ENCODE measurements at regions not wholly inside any gene's neighbourhood (a gene's known extent, or its start where the extent isn't known, plus 50 kb on each side); places are given as distances from the start of the nearest gene placed in this dataset.
"Not testable (repeated sequence)": the region's sequence is repeated elsewhere in the genome, so short reads cannot be mapped to it uniquely, and the experiment has no call there.

- DNase-seq, result not testable (repeated sequence)
These were observed 102.8 kb downstream of the ID4 start for GRCh38 chr6:19939926-19940325.

GRCh38 chr6:19943042-19943441 lies 105.9 kb downstream of the ID4 start:
- H3K27ac ChIP-seq, result no peak overlapping the region
- no peaks in the 10 kb centered on the region for H3K27me3 ChIP-seq
- no peak overlapping the region for H3K4me3 ChIP-seq
- DNase-seq, result no peak
- no peaks in the 10 kb centered on the region for H3K4me1 ChIP-seq
- H3K36me3 ChIP-seq, result no peaks in the 10 kb centered on the region
- H3K9me3 ChIP-seq (replicated peaks), result no peaks in the 10 kb centered on the region

More at GRCh38 chr6:19939926-19940325, 102.8 kb downstream of the ID4 start:
- not testable (repeated sequence) for H3K9me3 ChIP-seq (replicated peaks); H3K4me1 ChIP-seq; H3K4me3 ChIP-seq; H3K36me3 ChIP-seq; H3K27ac ChIP-seq; H3K27me3 ChIP-seq

GRCh38 chr6:19945843-19946358 lies 108.7 kb downstream of the ID4 start:
- no peak for DNase-seq
- H3K27ac ChIP-seq, result no peak overlapping the region

GRCh38 chr6:19949155-19949554 lies 112.0 kb downstream of the ID4 start:
- H3K4me1 ChIP-seq, result no peaks in the 10 kb centered on the region
- no peak overlapping the region for H3K4me3 ChIP-seq
- H3K27me3 ChIP-seq, result no peaks in the 10 kb centered on the region
- no peak overlapping the region for H3K27ac ChIP-seq
- no peaks in the 10 kb centered on the region for H3K36me3 ChIP-seq
- no peak for DNase-seq
- H3K9me3 ChIP-seq (replicated peaks), result no peaks in the 10 kb centered on the region

More at GRCh38 chr6:19945843-19946358, 108.7 kb downstream of the ID4 start:
- Histone ChIP-seq H3K9me3 (replicated peaks) (no peaks in the 10 kb centered on the region), H3K36me3 (no peaks in the 10 kb centered on the region), H3K4me1 (no peaks in the 10 kb centered on the region), H3K27me3 (no peaks in the 10 kb centered on the region), H3K4me3 (no peak overlapping the region)

GRCh38 chr6:19964115-19964514 lies 126.9 kb downstream of the ID4 start:
- Histone ChIP-seq H3K4me1 (no peaks in the 10 kb centered on the region), H3K27me3 (no peaks in the 10 kb centered on the region), H3K9me3 (replicated peaks) (no peaks in the 10 kb centered on the region), H3K4me3 (no peak overlapping the region), H3K36me3 (no peaks in the 10 kb centered on the region), H3K27ac (no peak overlapping the region)
- no peak for DNase-seq

- Histone ChIP-seq H3K27me3 (no peaks in the 10 kb centered on the region), H3K4me3 (no peak overlapping the region), H3K27ac (no peak overlapping the region), H3K9me3 (replicated peaks) (no peaks in the 10 kb centered on the region), H3K4me1 (no peaks in the 10 kb centered on the region), H3K36me3 (no peaks in the 10 kb centered on the region)
- DNase-seq, result no peak
These were observed 131.0 kb downstream of the ID4 start for GRCh38 chr6:19968201-19968600.

GRCh38 chr6:19972221-19972620 lies 135.1 kb downstream of the ID4 start:
- no peak overlapping the region for H3K4me3 ChIP-seq
- H3K36me3 ChIP-seq, result no peaks in the 10 kb centered on the region
- DNase-seq, result no peak
- H3K27me3 ChIP-seq, result no peaks in the 10 kb centered on the region
- no peaks in the 10 kb centered on the region for H3K9me3 ChIP-seq (replicated peaks)
- H3K27ac ChIP-seq, result no peak overlapping the region
- no peaks in the 10 kb centered on the region for H3K4me1 ChIP-seq

- H3K4me1 ChIP-seq, result no peaks in the 10 kb centered on the region
- no peak overlapping the region for H3K27ac ChIP-seq
- no peak for DNase-seq
- H3K9me3 ChIP-seq (replicated peaks), result no peaks in the 10 kb centered on the region
- H3K36me3 ChIP-seq, result no peaks in the 10 kb centered on the region
- no peak overlapping the region for H3K4me3 ChIP-seq
- H3K27me3 ChIP-seq, result no peaks in the 10 kb centered on the region
These were observed 139.4 kb downstream of the ID4 start for GRCh38 chr6:19976411-19977129.

- DNase-seq, result no peak
- Histone ChIP-seq H3K9me3 (replicated peaks) (no peaks in the 10 kb centered on the region), H3K27me3 (no peaks in the 10 kb centered on the region), H3K4me3 (no peak overlapping the region), H3K27ac (no peak overlapping the region), H3K4me1 (no peaks in the 10 kb centered on the region), H3K36me3 (no peaks in the 10 kb centered on the region)
These were observed 141.9 kb downstream of the ID4 start for GRCh38 chr6:19979059-19979458.

GRCh38 chr6:19979986-19980385 lies 142.8 kb downstream of the ID4 start:
- no peaks in the 10 kb centered on the region for H3K9me3 ChIP-seq (replicated peaks)
- H3K36me3 ChIP-seq, result no peaks in the 10 kb centered on the region
- no peaks in the 10 kb centered on the region for H3K27me3 ChIP-seq
- H3K4me3 ChIP-seq, result no peak overlapping the region
- no peak for DNase-seq
- H3K4me1 ChIP-seq, result no peaks in the 10 kb centered on the region
- no peak overlapping the region for H3K27ac ChIP-seq

GRCh38 chr6:19983374-19983773 lies 146.2 kb downstream of the ID4 start:
- Histone ChIP-seq H3K9me3 (replicated peaks) (no peaks in the 10 kb centered on the region), H3K4me3 (no peak overlapping the region), H3K36me3 (no peaks in the 10 kb centered on the region), H3K27ac (no peak overlapping the region), H3K27me3 (no peaks in the 10 kb centered on the region), H3K4me1 (no peaks in the 10 kb centered on the region)
- no peak for DNase-seq

- H3K4me3 ChIP-seq, result no peak overlapping the region
- H3K27ac ChIP-seq, result no peak overlapping the region
- H3K9me3 ChIP-seq (replicated peaks), result no peaks in the 10 kb centered on the region
- DNase-seq, result no peak
- no peaks in the 10 kb centered on the region for H3K27me3 ChIP-seq
- H3K4me1 ChIP-seq, result no peaks in the 10 kb centered on the region
- H3K36me3 ChIP-seq, result no peaks in the 10 kb centered on the region
These were observed 149.7 kb downstream of the ID4 start for GRCh38 chr6:19986691-19987438.

- Histone ChIP-seq H3K4me3 (no peak overlapping the region), H3K9me3 (replicated peaks) (no peaks in the 10 kb centered on the region), H3K4me1 (no peaks in the 10 kb centered on the region), H3K27me3 (no peaks in the 10 kb centered on the region), H3K27ac (no peak overlapping the region), H3K36me3 (no peaks in the 10 kb centered on the region)
- peak; percentile 19 to 50 for DNase-seq
These were observed 151.4 kb downstream of the ID4 start for GRCh38 chr6:19988555-19988954.

GRCh38 chr6:19991176-19991575 lies 154.0 kb downstream of the ID4 start:
- Histone ChIP-seq H3K27ac (no peak overlapping the region), H3K9me3 (replicated peaks) (no peaks in the 10 kb centered on the region), H3K4me1 (no peaks in the 10 kb centered on the region), H3K36me3 (no peaks in the 10 kb centered on the region), H3K4me3 (no peak overlapping the region), H3K27me3 (no peaks in the 10 kb centered on the region)
- no peak for DNase-seq

- H3K27me3 ChIP-seq, result no peaks in the 10 kb centered on the region
- H3K27ac ChIP-seq, result no peak overlapping the region
- no peak for DNase-seq
- H3K4me1 ChIP-seq, result peaks cover 4% of the 10 kb centered on the region; the same call in 1 of the 2 replicates
- H3K36me3 ChIP-seq, result no peaks in the 10 kb centered on the region
- no peaks in the 10 kb centered on the region for H3K9me3 ChIP-seq (replicated peaks)
- H3K4me3 ChIP-seq, result no peak overlapping the region
These were observed 157.7 kb downstream of the ID4 start for GRCh38 chr6:19994909-19995308.

Measured in SJCRH30 (cell line).